Mesendoderm (in vitro differentiated cells): ENCODE measurements at regions not wholly inside any gene's neighbourhood (a gene's known extent, or its start where the extent isn't known, plus 50 kb on each side); places are given as distances from the start of the nearest gene placed in this dataset.

Experiments used
- DNase-seq: peaks from one replicate; pipeline ENCODE4 v3.0.0; 2013
- H2AK5ac ChIP-seq: 2 replicates; pipeline ENCODE4 v1.6.1; 2013; ENCODE audit warnings: low read length, inconsistent platforms
- H2BK120ac ChIP-seq: 2 replicates; pipeline ENCODE4 v1.6.1; 2013; ENCODE audit warnings: low read depth, mild to moderate bottlenecking, low read length, moderate library complexity, mixed read lengths
- H2BK15ac ChIP-seq: replicated peaks from 2 replicates; pipeline ENCODE4 v1.6.1; 2013; ENCODE audit warnings: low read depth, mild to moderate bottlenecking, moderate library complexity
- H2BK5ac ChIP-seq: 2 replicates; pipeline ENCODE4 v1.6.1; 2013; ENCODE audit warnings: low read length, inconsistent platforms
- H3K18ac ChIP-seq: 2 replicates; pipeline ENCODE4 v1.6.1; 2013; ENCODE audit warnings: mild to moderate bottlenecking, low read length, mixed read lengths
- H3K23ac ChIP-seq: one replicate; pipeline ENCODE4 v1.6.1; 2013; ENCODE audit warnings: low read length
- H3K27ac ChIP-seq: 2 replicates; pipeline ENCODE4 v1.5.1; 2013; ENCODE audit warnings: low read depth, mild to moderate bottlenecking, inconsistent platforms, low read length, moderate library complexity
- H3K27me3 ChIP-seq: 2 replicates; pipeline ENCODE4 v1.6.1; 2013; ENCODE audit warnings: low read length, control low read depth, mild to moderate bottlenecking, inconsistent platforms; ENCODE audit not compliant: insufficient read depth, poor library complexity
- H3K36me3 ChIP-seq: 2 replicates; pipeline ENCODE4 v1.6.1; 2013; ENCODE audit warnings: low read length, inconsistent platforms; ENCODE audit not compliant: control insufficient read depth, insufficient read depth
- H3K4ac ChIP-seq: one replicate; pipeline ENCODE4 v1.6.1; 2013; ENCODE audit warnings: low read depth, mild to moderate bottlenecking, low read length, moderate library complexity
- H3K4me1 ChIP-seq: 2 replicates; pipeline ENCODE4 v1.6.1; 2013; ENCODE audit warnings: low read depth, low read length, inconsistent platforms; ENCODE audit not compliant: control insufficient read depth
- H3K4me2 ChIP-seq: 2 replicates; pipeline ENCODE4 v1.6.1; 2013; ENCODE audit warnings: low read length
- H3K4me3 ChIP-seq: 2 replicates; pipeline ENCODE4 v1.5.1; 2013; ENCODE audit warnings: mild to moderate bottlenecking, low read length
- H3K56ac ChIP-seq: one replicate; pipeline ENCODE4 v1.6.1; 2013; ENCODE audit warnings: low read length
- H3K79me1 ChIP-seq: 2 replicates; pipeline ENCODE4 v1.6.1; 2013; ENCODE audit warnings: low read length, inconsistent platforms
- H3K79me2 ChIP-seq: 2 replicates; pipeline ENCODE4 v1.6.1; 2013; ENCODE audit warnings: mild to moderate bottlenecking, low read length; ENCODE audit not compliant: control insufficient read depth, insufficient read depth
- H3K9ac ChIP-seq: 2 replicates; pipeline ENCODE4 v1.6.1; 2013; ENCODE audit warnings: low read length, inconsistent platforms
- H4K5ac ChIP-seq: one replicate; pipeline ENCODE4 v1.6.1; 2013; ENCODE audit warnings: low read length
- H4K8ac ChIP-seq: one replicate; pipeline ENCODE4 v1.6.1; 2013; ENCODE audit warnings: low read depth, mild to moderate bottlenecking, control low read depth, low read length, moderate library complexity
- WGBS: extraction: QIAGEN DNeasy Blood & Tissue Kit; methylation state at CpG from one replicate; pipeline ENCODE4 v1.1.7; 2013; ENCODE audit warnings: low lambda C conversion rate, missing lambda C conversion rate; ENCODE audit not compliant: insufficient coverage; ENCODE audit errors: extremely low coverage; 5-methylcytosine and 5-hydroxymethylcytosine counted together

- H3K4ac ChIP-seq: no peak overlapping the region
- no peak overlapping the region for H3K27ac ChIP-seq
- no peak overlapping the region for H2BK15ac ChIP-seq
- no peak overlapping the region for H2BK120ac ChIP-seq
- WGBS: no CpG with 5 or more reads among the region's 10 CpGs
- H2AK5ac ChIP-seq: no peak overlapping the region
- no peak overlapping the region for H3K9ac ChIP-seq
- H3K4me1 ChIP-seq: peaks cover 4% of the 10 kb centered on the region
- no peak overlapping the region for H2BK5ac ChIP-seq
- no peaks in the 10 kb centered on the region for H3K79me1 ChIP-seq
- H3K23ac ChIP-seq: no peak overlapping the region
- no peaks in the 10 kb centered on the region for H3K79me2 ChIP-seq
- H3K4me3 ChIP-seq: no peak overlapping the region
- H3K18ac ChIP-seq: no peak overlapping the region
- no peaks in the 10 kb centered on the region for H3K36me3 ChIP-seq
- no peak overlapping the region for H3K56ac ChIP-seq
- no peak overlapping the region for H4K8ac ChIP-seq
- H4K5ac ChIP-seq: no peak overlapping the region
- no peak overlapping the region for H3K4me2 ChIP-seq
- H3K27me3 ChIP-seq: no peaks in the 10 kb centered on the region
- DNase-seq: no peak
These were observed 1064.6 kb downstream of the BCL11B start for GRCh38 chr14:98207415-98207814.

DNA sequence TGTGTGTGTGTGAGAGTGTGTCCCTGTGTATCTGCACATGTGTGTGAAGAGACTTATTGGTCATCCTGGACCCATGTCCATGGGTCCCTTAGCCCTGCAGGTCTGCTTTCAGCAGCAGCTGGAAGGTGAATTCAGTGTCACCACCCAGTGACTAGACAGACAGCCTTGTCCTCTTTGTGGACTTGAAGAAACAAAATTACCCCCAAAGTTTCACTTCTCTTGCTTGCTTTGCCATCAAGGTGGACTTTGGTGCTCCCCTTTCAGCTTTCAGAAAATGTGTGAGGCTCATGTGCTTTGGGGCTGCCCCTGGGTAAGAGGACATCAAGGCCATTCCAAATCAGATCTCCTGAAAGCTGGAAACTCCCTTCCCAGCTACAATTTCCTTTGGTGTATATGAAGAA, 1063.8 kb downstream of the BCL11B start:
- Histone ChIP-seq H3K4me3 (no peak overlapping the region), H3K9ac (no peak overlapping the region), H3K4me1 (peaks cover 4% of the 10 kb centered on the region), H2BK15ac (no peak overlapping the region), H4K5ac (no peak overlapping the region), H3K56ac (peak overlapping the region; percentile 54), H3K23ac (no peak overlapping the region), H3K27me3 (no peaks in the 10 kb centered on the region), H2BK120ac (no peak overlapping the region), H4K8ac (no peak overlapping the region), H3K79me2 (no peaks in the 10 kb centered on the region), H3K27ac (no peak overlapping the region), H3K79me1 (no peaks in the 10 kb centered on the region), H3K4me2 (no peak overlapping the region), H3K36me3 (no peaks in the 10 kb centered on the region), H2BK5ac (no peak overlapping the region), H2AK5ac (peak overlapping the region; percentile 81), H3K18ac (peak overlapping the region; percentile 69), H3K4ac (no peak overlapping the region)
- no peak for DNase-seq

GRCh38 chr14:98208943-98209342, 1063.1 kb downstream of the BCL11B start:
- Histone ChIP-seq H3K4ac (no peak overlapping the region), H3K27me3 (no peaks in the 10 kb centered on the region), H3K9ac (no peak overlapping the region), H3K4me3 (no peak overlapping the region), H3K27ac (no peak overlapping the region), H2BK15ac (no peak overlapping the region), H2BK120ac (peak overlapping the region; percentile 10), H3K56ac (no peak overlapping the region), H3K4me1 (peaks cover 4% of the 10 kb centered on the region), H3K4me2 (no peak overlapping the region), H3K18ac (no peak overlapping the region), H3K23ac (no peak overlapping the region), H4K5ac (peak overlapping the region; percentile 5), H3K79me1 (no peaks in the 10 kb centered on the region), H2BK5ac (no peak overlapping the region), H2AK5ac (no peak overlapping the region), H3K79me2 (no peaks in the 10 kb centered on the region), H4K8ac (no peak overlapping the region), H3K36me3 (no peaks in the 10 kb centered on the region)
- peak; percentile 19 for DNase-seq
- WGBS: no CpG with 5 or more reads among the region's 4 CpGs

- Histone ChIP-seq H3K79me2 (no peaks in the 10 kb centered on the region), H3K27ac (peak overlapping the region; percentile 51), H3K79me1 (no peaks in the 10 kb centered on the region), H4K8ac (no peak overlapping the region), H2BK5ac (peak overlapping the region; percentile 81), H3K27me3 (no peaks in the 10 kb centered on the region), H2BK15ac (no peak overlapping the region), H3K9ac (no peak overlapping the region), H2BK120ac (no peak overlapping the region), H3K36me3 (no peaks in the 10 kb centered on the region), H2AK5ac (no peak overlapping the region), H3K56ac (peak overlapping the region; percentile 61), H3K23ac (no peak overlapping the region), H3K4me3 (no peak overlapping the region), H3K4ac (peak overlapping the region; percentile 63), H3K18ac (peak overlapping the region; percentile 18), H3K4me1 (peaks cover 4% of the 10 kb centered on the region), H3K4me2 (no peak overlapping the region), H4K5ac (peak overlapping the region; percentile 23)
- peak; percentile 84 for DNase-seq
- WGBS: no CpG with 5 or more reads among the region's 12 CpGs
These were observed 1061.8 kb downstream of the BCL11B start for GRCh38 chr14:98210045-98210672.

DNA sequence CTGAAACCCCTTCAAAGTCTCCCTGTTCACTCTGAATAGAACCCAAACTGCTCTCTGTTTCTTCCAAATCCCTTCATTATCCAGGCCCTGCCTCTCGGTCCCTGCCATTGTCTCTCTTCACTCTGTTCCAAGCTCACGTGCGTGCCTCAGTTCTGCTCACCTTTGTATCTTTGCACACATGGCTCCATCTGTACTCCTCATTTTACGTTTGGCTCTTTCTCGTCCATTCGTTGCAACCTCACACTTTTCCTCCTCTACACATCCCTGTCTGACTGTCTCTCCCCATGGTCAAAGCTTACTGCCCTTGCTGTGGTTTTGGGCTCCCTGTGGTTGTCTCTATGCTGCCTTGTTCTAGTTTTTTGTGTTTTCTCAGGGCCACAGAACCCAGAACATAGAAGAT, 1054.5 kb downstream of the BCL11B start:
- H2BK5ac ChIP-seq: no peak overlapping the region
- H3K4ac ChIP-seq: no peak overlapping the region
- H3K79me1 ChIP-seq: no peaks in the 10 kb centered on the region
- H2AK5ac ChIP-seq: peak overlapping the region; percentile 37
- no peak overlapping the region for H3K27ac ChIP-seq
- no peak overlapping the region for H2BK15ac ChIP-seq
- H3K18ac ChIP-seq: no peak overlapping the region
- H3K79me2 ChIP-seq: no peaks in the 10 kb centered on the region
- WGBS: no CpG with 5 or more reads among the region's 6 CpGs
- H4K8ac ChIP-seq: no peak overlapping the region
- no peak overlapping the region for H3K4me3 ChIP-seq
- no peak for DNase-seq
- H4K5ac ChIP-seq: no peak overlapping the region
- no peak overlapping the region for H2BK120ac ChIP-seq
- no peaks in the 10 kb centered on the region for H3K4me1 ChIP-seq
- no peak overlapping the region for H3K4me2 ChIP-seq
- no peak overlapping the region for H3K23ac ChIP-seq
- H3K36me3 ChIP-seq: no peaks in the 10 kb centered on the region
- H3K9ac ChIP-seq: no peak overlapping the region
- no peaks in the 10 kb centered on the region for H3K27me3 ChIP-seq
- no peak overlapping the region for H3K56ac ChIP-seq

- Histone ChIP-seq H3K36me3 (no peaks in the 10 kb centered on the region), H3K4me1 (no peaks in the 10 kb centered on the region), H3K79me1 (no peaks in the 10 kb centered on the region), H3K4me2 (no peak overlapping the region), H3K9ac (no peak overlapping the region), H2BK5ac (no peak overlapping the region), H2BK120ac (no peak overlapping the region), H4K5ac (no peak overlapping the region), H3K4ac (no peak overlapping the region), H4K8ac (no peak overlapping the region), H3K79me2 (no peaks in the 10 kb centered on the region), H3K4me3 (no peak overlapping the region), H3K18ac (no peak overlapping the region), H3K56ac (no peak overlapping the region), H2AK5ac (no peak overlapping the region), H3K27ac (no peak overlapping the region), H2BK15ac (no peak overlapping the region), H3K23ac (no peak overlapping the region), H3K27me3 (no peaks in the 10 kb centered on the region)
- WGBS: no CpG with 5 or more reads among the region's 4 CpGs
- DNase-seq: peak; percentile 18
These were observed 1053.8 kb downstream of the BCL11B start for GRCh38 chr14:98218218-98218617.
